B cell (primary cell): ENCODE measurements at regions not wholly inside any gene's neighbourhood (a gene's known extent, or its start where the extent isn't known, plus 50 kb on each side); places are given as distances from the start of the nearest gene placed in this dataset.
"Not testable (repeated sequence)": the region's sequence is repeated elsewhere in the genome, so short reads cannot be mapped to it uniquely, and the experiment has no call there.

ENCODE experiments used
- EZH2 ChIP-seq: IDR thresholded peaks from 2 replicates; pipeline ENCODE4 v1.6.1; 2012; ENCODE audit warnings: borderline replicate concordance, low read depth, mild to moderate bottlenecking, moderate library complexity, low read length; ENCODE audit not compliant: insufficient read depth, poor library complexity, severe bottlenecking
- TF ChIP-seq, protein P1 (sequence below): fragments of 200-600 bp; IDR thresholded peaks from one replicate; pipeline ENCODE4 v1.8.0; 2022; ENCODE audit warnings: antibody characterized with exemption, mild to moderate bottlenecking

DNA sequence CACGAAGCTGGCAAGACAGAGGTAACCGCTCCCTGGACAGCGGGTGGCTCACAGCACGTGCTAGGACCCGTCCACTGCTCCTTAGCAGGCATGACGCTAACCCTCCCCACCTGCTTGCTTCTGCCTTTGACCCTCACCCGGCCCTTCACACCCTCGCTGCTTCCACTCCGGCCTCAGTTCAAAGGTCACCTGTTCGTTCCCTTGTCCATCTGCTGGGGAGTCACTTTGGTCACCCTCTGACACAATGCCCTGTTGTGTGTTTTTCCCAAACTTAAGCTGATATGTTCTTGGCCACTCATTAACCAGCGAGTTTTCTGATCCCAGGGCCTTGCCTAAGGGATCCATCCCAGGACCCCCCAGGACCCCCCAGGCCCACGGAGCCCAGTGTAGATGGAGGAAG lies 4061.6 kb upstream of the TPTE start:
- not testable (repeated sequence) for TF ChIP-seq EZH2
- TF ChIP-seq, protein P1, sequence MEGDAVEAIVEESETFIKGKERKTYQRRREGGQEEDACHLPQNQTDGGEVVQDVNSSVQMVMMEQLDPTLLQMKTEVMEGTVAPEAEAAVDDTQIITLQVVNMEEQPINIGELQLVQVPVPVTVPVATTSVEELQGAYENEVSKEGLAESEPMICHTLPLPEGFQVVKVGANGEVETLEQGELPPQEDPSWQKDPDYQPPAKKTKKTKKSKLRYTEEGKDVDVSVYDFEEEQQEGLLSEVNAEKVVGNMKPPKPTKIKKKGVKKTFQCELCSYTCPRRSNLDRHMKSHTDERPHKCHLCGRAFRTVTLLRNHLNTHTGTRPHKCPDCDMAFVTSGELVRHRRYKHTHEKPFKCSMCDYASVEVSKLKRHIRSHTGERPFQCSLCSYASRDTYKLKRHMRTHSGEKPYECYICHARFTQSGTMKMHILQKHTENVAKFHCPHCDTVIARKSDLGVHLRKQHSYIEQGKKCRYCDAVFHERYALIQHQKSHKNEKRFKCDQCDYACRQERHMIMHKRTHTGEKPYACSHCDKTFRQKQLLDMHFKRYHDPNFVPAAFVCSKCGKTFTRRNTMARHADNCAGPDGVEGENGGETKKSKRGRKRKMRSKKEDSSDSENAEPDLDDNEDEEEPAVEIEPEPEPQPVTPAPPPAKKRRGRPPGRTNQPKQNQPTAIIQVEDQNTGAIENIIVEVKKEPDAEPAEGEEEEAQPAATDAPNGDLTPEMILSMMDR = not testable (repeated sequence)
